ENCODE measurements at regions not wholly inside any gene's neighbourhood (a gene's known extent, or its start where the extent isn't known, plus 50 kb on each side); places are given as distances from the start of the nearest gene placed in this dataset.

GRCh38 chr16:6562986-6563385 is 769.7 kb upstream of the RBFOX1 start:
- intact Hi-C loops (cut with micrococcal nuclease), result no loop called here

More at GRCh38 chr16:6562986-6563385, 769.7 kb upstream of the RBFOX1 start:
- no peak overlapping the region for H2AK9ac ChIP-seq (replicated peaks; ENCODE audit: low read depth, low read length, poor library complexity)
- H3K18ac ChIP-seq (ENCODE audit: low read depth, low read length), result no peak overlapping the region
- H2BK20ac ChIP-seq (ENCODE audit: low read depth, low read length), result no peak overlapping the region
- ChIA-PET POLR2A (ENCODE audit: unreplicated experiment) (no interaction called here), CTCF (no interaction called here)
- no peak overlapping the region for H3K4ac ChIP-seq (ENCODE audit: low read depth, low read length)
- H2AK5ac ChIP-seq (ENCODE audit: low read depth, low read length), result no peak overlapping the region
- H3K36me3 ChIP-seq (ENCODE audit: control insufficient read depth, insufficient read depth, low read length), result no peaks in the 10 kb centered on the region
- WGBS, 2 experiments (ENCODE audit: extremely low coverage in 2 of 2, insufficient read length in 1 of 2), result 21% methylated on average over 1 of the region's 3 CpGs; no CpG with 5 or more reads in 1 of the 2 experiments
- H2BK5ac ChIP-seq (ENCODE audit: low read depth, low read length, poor library complexity, severe bottlenecking), result no peak overlapping the region
- DNase-seq (no peak), ATAC-seq (ENCODE audit: low read depth) (no peak)
- H2BK120ac ChIP-seq (ENCODE audit: low read depth, low read length), result no peak overlapping the region
- H3K56ac ChIP-seq (ENCODE audit: extremely low read depth, insufficient read depth, low read length), result no peak overlapping the region
- H4K91ac ChIP-seq (ENCODE audit: insufficient read depth, low read depth, low read length), result no peak overlapping the region
- H3K9me1 ChIP-seq (ENCODE audit: insufficient read depth, low read length), result no peaks in the 10 kb centered on the region
- no peaks in the 10 kb centered on the region for H3K79me1 ChIP-seq (ENCODE audit: low read depth in 1 of 2, low read length in 2 of 2)
- no peaks in the 10 kb centered on the region for H3K27me3 ChIP-seq (ENCODE audit: control insufficient read depth, insufficient read depth, low read length)
- H3K9me3 ChIP-seq (ENCODE audit: control insufficient read depth, insufficient read depth, low read length), result peaks cover 10% of the 10 kb centered on the region
- H3K4me3 ChIP-seq (ENCODE audit: insufficient read depth, low read depth, low read length), result no peak overlapping the region
- H3K27ac ChIP-seq (ENCODE audit: insufficient read depth, low read length), result no peak overlapping the region
- H3K23ac ChIP-seq (ENCODE audit: low read depth, low read length), result no peak overlapping the region
- H4K8ac ChIP-seq (ENCODE audit: low read depth in 2 of 2, low read length in 2 of 2), result no peak overlapping the region
- H2AFZ ChIP-seq (replicated peaks; ENCODE audit: low read length, poor library complexity), result no peak overlapping the region
- in situ Hi-C loops (cut with MboI; ENCODE audit: low sequenced_read_pairs) (no loop called here), dilution Hi-C loops (cut with HindIII; ENCODE audit: low sequenced_read_pairs, unreplicated experiment) (no loop called here)
- H4K20me1 ChIP-seq (ENCODE audit: insufficient read depth, low read length), result no peaks in the 10 kb centered on the region
- H3K4me2 ChIP-seq (ENCODE audit: low read depth, low read length), result no peak overlapping the region
- BruUV-seq (replicated peaks), result no TSS peak
- H3K4me1 ChIP-seq (ENCODE audit: control insufficient read depth, insufficient read depth, low read length), result no peaks in the 10 kb centered on the region
- H3K14ac ChIP-seq (replicated peaks; ENCODE audit: low read depth, low read length), result no peak overlapping the region
- H3K9ac ChIP-seq (ENCODE audit: low read depth, low read length), result no peak overlapping the region
- TF ChIP-seq RCOR1 (IDR thresholded peaks at IDR 0.05; ENCODE audit: insufficient replicate concordance, low read length) (no peak), SMC3 (IDR thresholded peaks at IDR 0.05; ENCODE audit: low read depth, low read length) (no peak), FOS (IDR thresholded peaks at IDR 0.05; ENCODE audit: low read depth, low read length) (no peak), MXI1 (IDR thresholded peaks at IDR 0.05; ENCODE audit: borderline replicate concordance, low read depth, low read length) (no peak), MAFK (IDR thresholded peaks at IDR 0.05; ENCODE audit: low read depth, low read length) (no peak), ELK1 (IDR thresholded peaks at IDR 0.05; ENCODE audit: borderline replicate concordance, low read depth, low read length) (no peak), RAD21 (IDR thresholded peaks at IDR 0.05; ENCODE audit: low read length) (no peak), MAZ (IDR thresholded peaks at IDR 0.05; ENCODE audit: borderline replicate concordance, low read depth, low read length) (no peak)
- H4K5ac ChIP-seq (ENCODE audit: low read depth, low read length), result no peak overlapping the region
- no peak overlapping the region for H2BK15ac ChIP-seq (ENCODE audit: low read depth, low read length)
